T-helper 2 cell treated with Interferon-gamma antibody and Interleukin-4, amounts not matched to agents 100 ng/mL and 5 ng/mL, for 36 hours (primary cell): ENCODE measurements at regions not wholly inside any gene's neighbourhood (a gene's known extent, or its start where the extent isn't known, plus 50 kb on each side); places are given as distances from the start of the nearest gene placed in this dataset.

Source experiments
- intact Hi-C: fragments of 100-400 bp; cut with micrococcal nuclease; formaldehyde crosslinking; loops from one replicate; pipeline ENCODE4 v1.15.1; 2023

- intact Hi-C loops, result no loop called here
These were observed 100.5 kb downstream of the AASDH start for GRCh38 chr4:56286763-56287162.

- intact Hi-C loops, result no loop called here
These were observed 103.9 kb downstream of the AASDH start for GRCh38 chr4:56283375-56283774.

DNA sequence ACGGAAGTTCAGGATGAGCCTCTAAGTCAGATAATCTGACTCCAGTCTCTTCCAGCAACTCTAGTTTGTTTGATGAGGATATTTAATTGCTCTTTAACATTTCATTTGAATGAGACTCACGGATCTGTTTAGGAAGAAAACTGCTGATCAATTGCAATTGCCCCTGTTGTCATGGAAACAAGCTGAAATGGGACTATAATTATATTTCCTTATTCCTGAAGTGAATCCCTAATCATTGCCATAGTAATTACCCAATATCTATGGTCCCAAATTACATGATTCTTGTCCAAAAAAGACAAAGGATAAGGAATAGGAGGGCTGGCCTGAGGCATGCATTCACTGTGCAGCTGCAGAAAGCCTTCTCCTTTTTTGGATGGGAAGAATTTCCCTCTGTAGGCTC, 105.3 kb downstream of the AASDH start:
- intact Hi-C loops, result no loop called here

DNA sequence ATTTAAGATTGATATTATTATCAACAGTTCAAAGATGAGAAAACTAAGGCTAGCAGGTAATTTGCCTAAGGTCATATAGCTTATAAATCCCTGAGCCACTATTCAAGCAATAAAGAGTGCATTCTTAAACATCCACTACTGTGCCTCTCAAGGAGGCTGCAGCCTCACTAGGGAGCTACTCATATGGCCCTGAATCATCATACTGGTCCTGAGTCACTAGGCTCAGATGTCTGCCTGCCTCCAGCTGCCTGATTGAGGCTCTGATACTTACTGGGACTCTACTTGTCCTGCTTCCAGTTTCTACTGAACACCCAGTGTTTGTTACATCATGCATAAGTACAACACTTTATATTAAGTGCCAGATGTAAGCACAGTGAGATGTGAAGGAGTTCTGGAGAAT, 110.7 kb downstream of the AASDH start:
- intact Hi-C loops, result no loop called here

- intact Hi-C loops, result no loop called here
These were observed 113.9 kb downstream of the AASDH start for GRCh38 chr4:56273391-56273790.

DNA sequence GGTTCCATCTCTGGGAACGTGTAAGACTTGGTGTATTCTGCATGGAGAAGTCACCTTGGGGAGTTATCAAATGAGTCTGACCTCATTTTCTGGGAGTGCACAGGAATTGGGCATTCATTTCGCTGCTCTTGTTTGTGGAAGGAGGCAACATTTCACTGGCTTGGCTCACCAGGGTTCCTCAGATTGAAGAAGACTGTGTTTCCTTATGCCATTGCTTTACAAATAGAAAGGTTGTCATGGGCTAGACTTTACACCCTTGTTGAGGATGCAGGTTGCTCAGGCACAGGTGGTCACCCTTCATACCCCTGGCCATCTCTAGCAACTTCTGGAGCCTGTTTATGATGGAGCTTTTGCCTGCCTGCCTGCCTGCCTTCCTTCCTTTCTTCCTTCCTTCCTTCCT, 114.4 kb downstream of the AASDH start:
- intact Hi-C loops, result no loop called here

DNA sequence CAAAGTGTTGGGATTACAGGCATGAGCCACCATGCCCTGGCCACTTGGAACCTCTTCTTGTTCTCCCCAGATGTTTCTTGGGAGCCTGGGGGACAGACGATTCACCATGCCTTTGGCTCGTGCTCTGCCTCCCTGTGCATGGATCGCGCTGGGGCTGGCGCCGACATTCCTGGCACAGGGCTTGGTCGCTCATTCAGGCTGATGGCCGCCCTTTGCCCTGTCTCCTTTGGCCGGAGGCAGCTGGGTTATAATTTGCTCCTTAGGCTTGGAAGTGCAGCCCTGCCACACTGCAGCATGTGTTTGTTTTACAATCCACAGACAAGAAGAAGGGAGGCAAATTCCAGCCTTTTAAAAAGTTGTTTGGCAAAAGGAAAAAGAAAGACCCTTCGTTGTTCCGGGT, 115.3 kb downstream of the AASDH start:
- intact Hi-C loops, result no loop called here

GRCh38 chr4:56271131-56271530, 116.2 kb downstream of the AASDH start:
- intact Hi-C loops, result no loop called here

DNA sequence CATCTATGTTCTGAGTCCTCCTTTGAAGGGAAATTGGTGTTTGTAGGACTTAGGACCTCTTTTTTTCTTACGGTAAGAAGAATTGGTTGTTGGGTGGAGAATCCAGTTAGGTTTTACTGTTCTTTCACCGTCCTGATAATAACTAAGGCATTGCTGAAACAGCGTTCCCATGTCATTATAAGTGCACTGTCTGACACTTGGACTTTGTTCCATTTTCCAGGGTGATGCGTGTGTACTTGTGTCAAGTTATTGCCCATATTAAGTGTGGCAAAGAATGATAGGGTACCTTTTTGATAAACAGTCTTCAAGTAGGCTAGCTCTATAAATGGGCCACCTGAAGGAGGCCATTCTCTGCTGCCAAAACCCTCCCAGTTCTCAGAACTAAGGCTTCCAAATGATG, 119.7 kb downstream of the AASDH start:
- intact Hi-C loops, result no loop called here

DNA sequence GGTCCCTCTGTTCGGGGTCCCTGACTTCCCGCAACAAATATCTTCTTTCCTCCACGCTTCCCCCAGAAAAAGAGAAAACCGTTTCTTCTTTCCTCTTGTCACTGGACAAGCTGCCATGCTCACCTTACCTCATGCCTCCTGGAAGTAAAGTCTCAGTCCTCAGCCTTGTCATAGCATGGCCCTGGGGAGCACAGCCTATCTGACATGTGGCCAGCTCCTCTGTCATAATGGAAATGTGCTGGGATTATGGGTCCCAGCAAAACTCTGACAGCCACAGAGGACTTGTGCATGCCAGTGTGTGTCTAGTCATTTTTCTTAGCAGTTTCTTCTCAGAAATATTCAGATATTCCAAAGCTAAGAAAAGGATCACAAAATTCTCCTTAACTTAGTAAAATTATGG, 122.4 kb downstream of the AASDH start:
- intact Hi-C loops, result no loop called here

DNA sequence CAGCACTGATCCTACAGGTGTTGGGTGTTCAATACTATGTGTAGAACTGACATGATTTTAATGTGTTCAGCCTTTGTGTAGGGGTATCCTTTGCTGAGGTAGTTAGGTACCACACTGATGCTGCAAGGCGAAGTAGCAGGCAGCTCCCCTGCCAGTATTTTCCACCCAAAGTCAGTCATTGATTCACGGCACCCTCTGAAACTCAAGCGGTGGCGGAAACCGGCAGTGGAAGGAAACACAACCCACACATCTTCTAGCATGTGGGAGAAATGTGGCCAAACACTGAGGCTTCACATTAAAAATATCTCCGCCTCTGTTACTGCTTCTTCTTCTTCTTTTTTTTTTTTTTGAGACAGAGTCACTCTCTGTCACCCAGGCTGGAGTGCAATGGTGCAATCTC, 126.3 kb downstream of the AASDH start:
- intact Hi-C loops, result no loop called here

- intact Hi-C loops, result no loop called here
These were observed 127.0 kb downstream of the AASDH start for GRCh38 chr4:56260320-56260719.

- intact Hi-C loops, result no loop called here
These were observed 127.6 kb downstream of the AASDH start for GRCh38 chr4:56259655-56260054.

- intact Hi-C loops, result no loop called here
These were observed 131.5 kb downstream of the AASDH start for GRCh38 chr4:56255820-56256219.

DNA sequence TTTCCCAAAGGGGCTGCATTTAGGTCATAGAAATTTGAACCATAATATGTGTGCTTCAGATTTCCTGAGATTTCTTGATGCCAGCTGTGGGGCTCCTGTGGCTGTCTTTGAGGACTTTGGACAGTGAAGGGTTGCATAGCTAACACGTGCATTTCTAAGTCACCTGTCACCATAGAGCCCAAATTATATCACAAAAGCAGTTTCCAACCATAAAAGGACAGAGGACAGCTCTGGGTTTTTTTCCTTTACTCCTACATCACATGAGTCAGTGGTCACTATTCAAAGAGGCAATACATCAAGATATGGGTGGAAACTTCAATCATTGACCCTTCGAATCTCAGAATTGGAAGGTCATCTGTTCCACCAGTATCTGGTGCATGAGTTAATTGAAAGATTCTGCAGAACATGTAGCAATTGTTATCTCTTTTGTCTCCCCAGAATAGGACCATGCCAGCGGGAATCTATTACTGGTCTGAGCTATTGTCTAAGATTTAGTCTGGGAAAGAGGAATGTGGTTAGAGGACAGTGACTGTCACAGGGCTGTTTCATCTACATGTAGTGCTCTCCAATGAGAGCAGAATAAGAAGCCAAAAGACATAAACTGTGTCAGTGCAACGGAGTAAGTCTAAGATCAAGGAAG, 133.5 kb downstream of the AASDH start:
- intact Hi-C loops, result no loop called here

GRCh38 chr4:56252561-56253152, 134.6 kb downstream of the AASDH start:
- intact Hi-C loops, result no loop called here

DNA sequence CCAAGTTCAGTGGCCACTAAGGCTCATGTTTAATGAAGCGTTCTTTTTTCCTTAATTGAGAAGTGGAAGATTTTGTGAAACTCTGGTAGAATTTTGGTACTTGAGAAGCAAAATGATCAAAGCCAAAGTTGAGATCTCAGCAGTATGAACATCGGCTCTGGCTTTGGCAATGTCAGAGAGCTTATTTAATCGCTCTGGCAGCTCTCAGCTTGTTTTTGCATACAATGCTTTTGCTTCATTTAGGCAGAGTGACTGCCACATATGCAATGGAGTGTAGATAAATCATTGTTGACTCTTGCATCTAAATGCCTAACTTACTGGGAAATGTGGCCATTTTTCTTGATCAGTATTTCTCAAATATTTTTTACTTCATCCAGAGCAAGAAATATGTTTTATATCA, 135.7 kb downstream of the AASDH start:
- intact Hi-C loops, result no loop called here

GRCh38 chr4:56250776-56251175, 136.5 kb downstream of the AASDH start:
- intact Hi-C loops, result no loop called here

GRCh38 chr4:56247646-56248045, 139.6 kb downstream of the AASDH start:
- intact Hi-C loops, result no loop called here

- intact Hi-C loops, result no loop called here
These were observed 141.1 kb downstream of the AASDH start for GRCh38 chr4:56246233-56246610.

DNA sequence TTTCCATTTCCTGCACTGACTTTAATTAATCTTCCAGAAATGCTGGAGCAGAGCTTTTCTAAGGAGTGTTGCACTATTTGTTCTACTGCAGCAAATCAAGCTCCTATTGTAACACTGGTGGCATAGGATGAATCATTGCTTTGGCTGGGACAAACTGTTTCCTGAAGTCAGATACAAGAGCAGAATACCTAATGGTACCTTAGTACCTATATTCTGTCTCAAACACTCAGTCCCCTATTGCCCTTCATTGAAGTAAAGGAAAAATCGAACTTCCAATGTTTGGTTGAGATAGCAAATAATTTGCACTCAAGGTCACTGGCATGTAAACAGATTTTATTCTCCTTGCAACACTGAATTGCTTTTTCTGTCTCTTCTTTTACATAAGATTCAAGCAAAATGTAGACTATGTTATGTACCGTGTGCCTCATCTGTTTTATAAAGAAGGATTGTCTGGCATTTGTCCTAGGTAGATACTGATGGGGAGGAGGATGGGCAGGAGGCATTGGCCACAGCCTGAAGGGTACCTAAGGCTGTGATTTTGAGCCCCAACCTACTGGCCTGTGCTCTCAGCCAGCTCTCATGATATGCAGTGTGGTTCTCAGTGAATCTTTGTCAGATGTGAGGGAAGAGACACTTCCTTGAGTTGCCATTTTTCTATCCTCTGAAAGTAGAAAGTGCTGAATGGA, 141.6 kb downstream of the AASDH start:
- intact Hi-C loops, result no loop called here

- intact Hi-C loops, result no loop called here
These were observed 142.6 kb downstream of the AASDH start for GRCh38 chr4:56244681-56245080.

- intact Hi-C loops, result no loop called here
These were observed 144.2 kb downstream of the AASDH start for GRCh38 chr4:56243107-56243506.
